ENCODE measurements at regions not wholly inside any gene's neighbourhood (a gene's known extent, or its start where the extent isn't known, plus 50 kb on each side); places are given as distances from the start of the nearest gene placed in this dataset.

DNA sequence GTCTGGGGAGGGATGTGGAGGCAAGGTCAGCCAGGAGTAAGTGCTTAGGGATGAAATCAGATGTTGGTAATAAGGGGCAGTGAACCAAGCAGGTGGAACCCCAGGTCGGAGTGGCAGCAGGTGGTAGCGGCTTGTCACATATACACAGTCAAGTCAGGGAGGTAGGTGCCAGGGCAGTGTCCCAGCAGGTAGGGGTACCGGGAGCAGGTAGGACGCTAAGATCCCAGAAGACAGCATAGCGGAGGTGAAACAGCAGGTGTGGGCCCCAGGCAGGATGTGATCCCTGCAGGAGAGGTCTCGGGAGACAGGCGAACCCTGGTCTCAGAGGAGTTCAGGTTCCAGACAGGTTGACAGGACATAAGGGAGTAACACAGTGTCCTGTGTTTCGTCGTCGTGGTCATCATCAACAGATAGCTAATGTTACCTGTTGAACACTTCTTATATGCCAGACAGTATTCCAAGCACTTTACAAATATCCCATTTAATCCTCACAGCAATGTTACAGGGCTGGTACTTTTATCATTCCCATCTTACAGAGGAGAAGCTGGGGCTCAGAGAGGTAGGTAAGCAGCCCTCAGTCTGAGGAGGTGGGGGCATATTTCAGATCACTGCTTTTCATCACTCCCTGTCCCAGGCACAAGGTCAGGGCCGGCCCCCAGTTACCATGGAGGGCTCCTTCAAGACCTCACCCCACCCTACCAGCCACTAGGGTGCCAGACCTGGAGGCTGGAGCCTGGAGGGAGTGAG, 241.6 kb downstream of the UACA start:
- TF ChIP-seq EZH2 (IDR thresholded peaks at IDR 0.05) (no peak), POLR2AphosphoS5 (IDR thresholded peaks at IDR 0.05; ENCODE audit: borderline replicate concordance, low read depth, low read length) (no peak), FOXP2 (optimal IDR thresholded peaks at IDR 0.05; ENCODE audit: control extremely low read depth, extremely low read length, insufficient read depth) (no peak)

Measured in SK-N-MC (cell line).